Neural crest cell (in vitro differentiated cells): ENCODE measurements at regions not wholly inside any gene's neighbourhood (a gene's known extent, or its start where the extent isn't known, plus 50 kb on each side); places are given as distances from the start of the nearest gene placed in this dataset.
A peak's percentile ranks its signal among the peaks of the same experiment; 100 is the strongest.

Source experiments
- DNase-seq: peaks from one replicate; pipeline ENCODE4 v3.0.0; 2021; ENCODE audit warnings: low read depth, mixed read lengths, low spot score
- H3K27ac Mint-ChIP-seq: one replicate; pipeline ENCODE4 v1.8.0; 2021; ENCODE audit warnings: mild to moderate bottlenecking, mixed read lengths; ENCODE audit not compliant: unreplicated experiment
- H3K27me3 Mint-ChIP-seq: 2 replicates; pipeline ENCODE4 v1.8.0; 2021; ENCODE audit warnings: low read depth, mild to moderate bottlenecking, mixed read lengths
- H3K36me3 Mint-ChIP-seq: 2 replicates; pipeline ENCODE4 v1.8.0; 2021; ENCODE audit warnings: low read depth, mild to moderate bottlenecking, mixed read lengths
- H3K4me1 Mint-ChIP-seq: 2 replicates; pipeline ENCODE4 v1.8.0; 2021; ENCODE audit warnings: mixed read lengths
- H3K4me3 Mint-ChIP-seq: one replicate; pipeline ENCODE4 v1.8.0; 2021; ENCODE audit warnings: mild to moderate bottlenecking, mixed read lengths
- H3K9me3 Mint-ChIP-seq: 2 replicates; pipeline ENCODE4 v1.8.0; 2021; ENCODE audit warnings: mixed read lengths
- CTCF ChIP-seq: fragments of 200-600 bp; sonication (generic); conservative IDR thresholded peaks from 2 replicates; pipeline ENCODE4 v1.5.0; 2021; ENCODE audit warnings: antibody characterized with exemption, mild to moderate bottlenecking

GRCh38 chr6:134830194-134830593, 119.7 kb downstream of the ALDH8A1 start:
- no peak for DNase-seq
- H3K9me3 Mint-ChIP-seq, result peaks cover 3% of the 10 kb centered on the region
- no peak overlapping the region for H3K27ac Mint-ChIP-seq
- no peak for TF ChIP-seq CTCF
- H3K36me3 Mint-ChIP-seq, result no peaks in the 10 kb centered on the region
- H3K4me1 Mint-ChIP-seq, result peaks cover 4% of the 10 kb centered on the region
- no peaks in the 10 kb centered on the region for H3K27me3 Mint-ChIP-seq
- no peak overlapping the region for H3K4me3 Mint-ChIP-seq

GRCh38 chr6:134828641-134829040, 121.3 kb downstream of the ALDH8A1 start:
- no peak for DNase-seq
- TF ChIP-seq CTCF, result no peak

GRCh38 chr6:134826889-134827737, 122.8 kb downstream of the ALDH8A1 start:
- H3K27ac Mint-ChIP-seq, result no peak overlapping the region
- H3K9me3 Mint-ChIP-seq, result peaks cover 9% of the 10 kb centered on the region
- TF ChIP-seq CTCF, result no peak
- no peaks in the 10 kb centered on the region for H3K27me3 Mint-ChIP-seq
- H3K36me3 Mint-ChIP-seq, result peaks cover 3% of the 10 kb centered on the region
- H3K4me3 Mint-ChIP-seq, result no peak overlapping the region
- no peak for DNase-seq
- peaks cover 9% of the 10 kb centered on the region for H3K4me1 Mint-ChIP-seq

More at GRCh38 chr6:134828641-134829040, 121.3 kb downstream of the ALDH8A1 start:
- peaks cover 5% of the 10 kb centered on the region for H3K9me3 Mint-ChIP-seq
- peaks cover 4% of the 10 kb centered on the region for H3K4me1 Mint-ChIP-seq
- no peak overlapping the region for H3K4me3 Mint-ChIP-seq
- H3K27me3 Mint-ChIP-seq, result no peaks in the 10 kb centered on the region
- no peaks in the 10 kb centered on the region for H3K36me3 Mint-ChIP-seq
- peak overlapping the region; percentile 62 for H3K27ac Mint-ChIP-seq

DNA sequence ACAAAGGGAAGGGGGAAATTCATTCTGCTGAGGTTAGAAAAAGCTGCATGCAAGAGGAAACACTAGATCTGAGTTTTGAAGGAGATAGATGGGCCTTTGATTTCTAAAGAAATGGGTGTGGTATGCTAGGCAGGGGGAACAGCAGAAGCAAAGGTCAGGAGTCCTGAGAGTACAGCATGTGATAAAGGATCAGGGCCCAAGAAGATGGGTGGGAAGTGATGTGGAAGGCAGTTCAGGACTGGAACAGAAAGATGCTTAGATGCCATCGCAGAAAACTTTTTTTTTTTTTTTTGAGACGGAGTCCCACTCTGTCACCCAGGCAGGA, 126.2 kb downstream of the ALDH8A1 start:
- TF ChIP-seq CTCF, result no peak
- H3K27ac Mint-ChIP-seq, result no peak overlapping the region
- peaks cover 5% of the 10 kb centered on the region for H3K4me1 Mint-ChIP-seq
- H3K9me3 Mint-ChIP-seq, result peaks cover 6% of the 10 kb centered on the region
- no peaks in the 10 kb centered on the region for H3K27me3 Mint-ChIP-seq
- no peak overlapping the region for H3K4me3 Mint-ChIP-seq
- no peak for DNase-seq
- peaks cover 3% of the 10 kb centered on the region for H3K36me3 Mint-ChIP-seq

GRCh38 chr6:134822920-134823709, 126.8 kb downstream of the ALDH8A1 start:
- peak; percentile 54 for DNase-seq
- Mint-ChIP-seq H3K27ac (peak overlapping the region; percentile 4), H3K4me1 (peaks cover 5% of the 10 kb centered on the region), H3K36me3 (peaks cover 3% of the 10 kb centered on the region), H3K9me3 (peaks cover 6% of the 10 kb centered on the region), H3K4me3 (no peak overlapping the region), H3K27me3 (no peaks in the 10 kb centered on the region)
- TF ChIP-seq CTCF, result peak; percentile 90
